Natural killer cell (primary cell): ENCODE measurements at regions not wholly inside any gene's neighbourhood (a gene's known extent, or its start where the extent isn't known, plus 50 kb on each side); places are given as distances from the start of the nearest gene placed in this dataset.

Experiments
- ATAC-seq, 3 donors: fragments of 150-1000 bp in 2 of 3; fragments of 200-7000 bp in 1 of 3; cut with Tn5 transposase; 1 replicate in 1 of 3; 2 replicates in 2 of 3; pipeline ENCODE4 v1.10.0; 2021; ENCODE audit warnings: mild to moderate bottlenecking in 2 of 3, moderate library complexity in 2 of 3
- DNase-seq, 2 donors: peaks; one replicate each; pipeline versions ENCODE4 v3.0.0 to v3.0.0-alpha.2; 2013 to 2021; ENCODE audit warnings: mixed read lengths in 1 of 2
- H3K27ac ChIP-seq: one replicate; pipeline ENCODE4 v1.5.1; 2013; ENCODE audit warnings: mild to moderate bottlenecking, low read length
- H3K27me3 ChIP-seq: one replicate; pipeline ENCODE4 v1.6.1; 2013; ENCODE audit warnings: low read length; ENCODE audit not compliant: control insufficient read depth, insufficient read depth
- H3K36me3 ChIP-seq: one replicate; pipeline ENCODE4 v1.6.1; 2013; ENCODE audit warnings: low read length; ENCODE audit not compliant: control insufficient read depth, insufficient read depth
- H3K4me1 ChIP-seq: one replicate; pipeline ENCODE4 v1.6.1; 2013; ENCODE audit warnings: low read length; ENCODE audit not compliant: control insufficient read depth, insufficient read depth
- H3K4me3 ChIP-seq: one replicate; pipeline ENCODE4 v1.5.1; 2013; ENCODE audit warnings: low read length
- H3K9me3 ChIP-seq: one replicate; pipeline ENCODE4 v1.6.1; 2013; ENCODE audit warnings: low read length; ENCODE audit not compliant: control insufficient read depth, insufficient read depth
- H3K27ac Mint-ChIP-seq, 2 donors: one replicate each; pipeline ENCODE4 v1.8.0; 2022; ENCODE audit warnings: mild to moderate bottlenecking in 2 of 2, mixed read lengths in 2 of 2, moderate library complexity in 1 of 2
- H3K27me3 Mint-ChIP-seq, 2 donors: one replicate each; pipeline ENCODE4 v1.8.0; 2022; ENCODE audit warnings: low read depth in 2 of 2, mixed read lengths in 2 of 2
- H3K36me3 Mint-ChIP-seq: one replicate; pipeline ENCODE4 v1.8.0; 2022; ENCODE audit warnings: mixed read lengths
- H3K4me1 Mint-ChIP-seq, 2 donors: one replicate each; pipeline ENCODE4 v1.8.0; 2022; ENCODE audit warnings: mixed read lengths in 2 of 2
- H3K4me3 Mint-ChIP-seq: one replicate; pipeline ENCODE4 v1.8.0; 2022; ENCODE audit warnings: mild to moderate bottlenecking, moderate library complexity, mixed read lengths
- H3K9me3 Mint-ChIP-seq, 2 donors: one replicate each; pipeline ENCODE4 v1.8.0; 2022; ENCODE audit warnings: mixed read lengths in 2 of 2
- CTCF ChIP-seq: fragments of 200-600 bp; IDR thresholded peaks from one replicate; pipeline ENCODE4 v1.8.0; 2022; ENCODE audit warnings: antibody characterized with exemption
- WGBS: methylation state at CpG from one replicate; pipeline ENCODE4 v1.1.7; 2013; ENCODE audit warnings: missing lambda C conversion rate; ENCODE audit not compliant: insufficient coverage; 5-methylcytosine and 5-hydroxymethylcytosine counted together
- intact Hi-C: fragments of 100-400 bp; cut with micrococcal nuclease; formaldehyde crosslinking; loops from one replicate; pipeline ENCODE4 v1.14.2; 2022

GRCh38 chr20:39152742-39153141, 190.6 kb downstream of the DHX35 start:
- ATAC-seq (no peak), DNase-seq (no peak)
- Histone ChIP-seq H3K4me1 (no peaks in the 10 kb centered on the region), H3K4me3 (no peak overlapping the region), H3K27me3 (no peaks in the 10 kb centered on the region), H3K27ac (no peak overlapping the region), H3K9me3 (no peaks in the 10 kb centered on the region), H3K36me3 (no peaks in the 10 kb centered on the region)
- TF ChIP-seq CTCF, result no peak
- peaks cover 0 to 5% of the 10 kb centered on the region in 2 donors for H3K4me1 Mint-ChIP-seq
- 88% methylated on average over 1 of the region's 1 CpG for WGBS
- H3K36me3 Mint-ChIP-seq, result no peaks in the 10 kb centered on the region
- H3K9me3 Mint-ChIP-seq, result no peaks in the 10 kb centered on the region
- H3K27ac Mint-ChIP-seq, result no peak overlapping the region
- H3K4me3 Mint-ChIP-seq, result no peak overlapping the region
- peaks cover 9 to 13% of the 10 kb centered on the region in 2 donors for H3K27me3 Mint-ChIP-seq
- intact Hi-C loops, result no loop called here

- DNase-seq (no peak), ATAC-seq (no peak)
- intact Hi-C loops, result no loop called here
- TF ChIP-seq CTCF, result no peak
- no peaks in the 10 kb centered on the region for H3K36me3 Mint-ChIP-seq
- H3K27me3 Mint-ChIP-seq, result peaks cover 9 to 13% of the 10 kb centered on the region in 2 donors
- no peaks in the 10 kb centered on the region for H3K9me3 Mint-ChIP-seq
- Histone ChIP-seq H3K9me3 (no peaks in the 10 kb centered on the region), H3K27ac (no peak overlapping the region), H3K4me3 (no peak overlapping the region), H3K36me3 (no peaks in the 10 kb centered on the region), H3K4me1 (no peaks in the 10 kb centered on the region), H3K27me3 (no peaks in the 10 kb centered on the region)
- H3K4me3 Mint-ChIP-seq, result no peak overlapping the region
- 96% methylated on average over 3 of the region's 4 CpGs for WGBS
- H3K27ac Mint-ChIP-seq, result no peak overlapping the region
- peaks cover 0 to 5% of the 10 kb centered on the region in 2 donors for H3K4me1 Mint-ChIP-seq
These were observed 190.0 kb downstream of the DHX35 start for GRCh38 chr20:39152126-39152525.

GRCh38 chr20:39150501-39150900, 188.4 kb downstream of the DHX35 start:
- Mint-ChIP-seq H3K4me3 (no peak overlapping the region), H3K27ac (no peak overlapping the region), H3K27me3 (peaks cover 4 to 9% of the 10 kb centered on the region in 2 donors), H3K4me1 (peaks cover 0 to under 1% of the 10 kb centered on the region in 2 donors), H3K9me3 (no peaks in the 10 kb centered on the region), H3K36me3 (no peaks in the 10 kb centered on the region)
- Histone ChIP-seq H3K27ac (no peak overlapping the region), H3K27me3 (no peaks in the 10 kb centered on the region), H3K4me3 (no peak overlapping the region), H3K4me1 (no peaks in the 10 kb centered on the region), H3K9me3 (no peaks in the 10 kb centered on the region), H3K36me3 (no peaks in the 10 kb centered on the region)
- ATAC-seq, result no peak
- intact Hi-C loops, result no loop called here
- no peak for DNase-seq
- WGBS, result 86% methylated on average over 13 of the region's 13 CpGs
- TF ChIP-seq CTCF, result no peak

- no peak for TF ChIP-seq CTCF
- H3K9me3 Mint-ChIP-seq, result no peaks in the 10 kb centered on the region
- no peaks in the 10 kb centered on the region for H3K36me3 Mint-ChIP-seq
- 94% methylated on average over 2 of the region's 2 CpGs for WGBS
- H3K4me3 ChIP-seq, result no peak overlapping the region
- DNase-seq (no peak), ATAC-seq (no peak)
- H3K36me3 ChIP-seq, result no peaks in the 10 kb centered on the region
- H3K27me3 ChIP-seq, result no peaks in the 10 kb centered on the region
- H3K4me1 ChIP-seq, result no peaks in the 10 kb centered on the region
- H3K9me3 ChIP-seq, result no peaks in the 10 kb centered on the region
- H3K4me3 Mint-ChIP-seq, result no peak overlapping the region
- H3K27ac Mint-ChIP-seq, result no peak overlapping the region
- H3K4me1 Mint-ChIP-seq, result peaks cover 5% of the 10 kb centered on the region in 2 donors
- intact Hi-C loops, result no loop called here
- no peaks in the 10 kb centered on the region for H3K27me3 Mint-ChIP-seq
- H3K27ac ChIP-seq, result no peak overlapping the region
These were observed 184.2 kb downstream of the DHX35 start for GRCh38 chr20:39146394-39146793.
